ENCODE measurements at regions not wholly inside any gene's neighbourhood (a gene's known extent, or its start where the extent isn't known, plus 50 kb on each side); places are given as distances from the start of the nearest gene placed in this dataset.

GRCh38 chr12:125677829-125678228 lies 612.6 kb downstream of the AACS start:
- TF ChIP-seq CTCF (IDR thresholded peaks at IDR 0.05), result no peak
- TF ChIP-seq SP1 (CRISPR knock-in tag; conservative IDR thresholded peaks at IDR 0.05), result no peak
- TF ChIP-seq FOXP4 (CRISPR knock-in tag; IDR thresholded peaks at IDR 0.05), result no peak
- TF ChIP-seq ARID4B (CRISPR knock-in tag; IDR thresholded peaks at IDR 0.05; ENCODE audit: borderline replicate concordance), result no peak
- no peak for TF ChIP-seq NR2C2 (CRISPR knock-in tag; IDR thresholded peaks at IDR 0.05)
- TF ChIP-seq MAX (CRISPR knock-in tag; IDR thresholded peaks at IDR 0.05), result no peak
- TF ChIP-seq E2F4 (CRISPR knock-in tag; IDR thresholded peaks at IDR 0.05; ENCODE audit: borderline replicate concordance, low read depth), result no peak
